ENCODE measurements at regions not wholly inside any gene's neighbourhood (a gene's known extent, or its start where the extent isn't known, plus 50 kb on each side); places are given as distances from the start of the nearest gene placed in this dataset.

- POLR2A ChIA-PET (ENCODE audit: unreplicated experiment) = interaction anchor here (0.9 kb wide), 1 partner anchor 126 kb away, joined by 10 read pairs; no protein-coding TSS in a partner anchor
- Histone ChIP-seq H3K9me3 (ENCODE audit: low read length) (no peaks in the 10 kb centered on the region), H3K27me3 (ENCODE audit: low read length) (no peaks in the 10 kb centered on the region), H3K27ac (ENCODE audit: low read length) (peak overlapping the region; percentile 94), H3F3A (ENCODE audit: low read length, unreplicated experiment) (no peaks in the 10 kb centered on the region), H3K4me2 (ENCODE audit: low read length) (peak overlapping the region; percentile 63), H3K36me3 (ENCODE audit: low read depth, low read length) (no peaks in the 10 kb centered on the region), H3K4me1 (ENCODE audit: insufficient read depth, low read length) (peaks cover 24% of the 10 kb centered on the region), H4K20me1 (ENCODE audit: low read length) (no peaks in the 10 kb centered on the region), H3K9me2 (replicated peaks; ENCODE audit: low read length) (no peaks in the 10 kb centered on the region), H3K79me2 (ENCODE audit: low read length) (no peaks in the 10 kb centered on the region), H2AFZ (ENCODE audit: low read length) (no peak overlapping the region), H3K9ac (ENCODE audit: low read length) (peak overlapping the region; percentile 73), H3K4me3 (ENCODE audit: low read length) (no peak overlapping the region)
- ATAC-seq = peak; percentile 95
- DNase-seq = peak; percentile 95
- intact Hi-C loops (cut with micrococcal nuclease) = loop anchor here (1.0 to 2.0 kb wide), 5 partner anchors 38 to 215 kb away; partner anchors contain the start of gene HS3ST1
- no TSS peak for BruUV-seq (replicated peaks)
- CTCF ChIA-PET = interaction anchor here (1.3 kb wide), 1 partner anchor 118 kb away, joined by 4 read pairs; no protein-coding TSS in a partner anchor
- TF ChIP-seq EZH2 (IDR thresholded peaks at IDR 0.05; ENCODE audit: low read length, unreplicated experiment) = no peak
- TF ChIP-seq CTCF (conservative IDR thresholded peaks at IDR 0.05; ENCODE audit: low read depth, low read length) = no peak
- TF ChIP-seq EZH2phosphoT487 (IDR thresholded peaks at IDR 0.05; ENCODE audit: borderline replicate concordance, low read length) = no peak
Measured at GRCh38 chr4:11505221-11505971, 76.7 kb upstream of the HS3ST1 start.

DNA sequence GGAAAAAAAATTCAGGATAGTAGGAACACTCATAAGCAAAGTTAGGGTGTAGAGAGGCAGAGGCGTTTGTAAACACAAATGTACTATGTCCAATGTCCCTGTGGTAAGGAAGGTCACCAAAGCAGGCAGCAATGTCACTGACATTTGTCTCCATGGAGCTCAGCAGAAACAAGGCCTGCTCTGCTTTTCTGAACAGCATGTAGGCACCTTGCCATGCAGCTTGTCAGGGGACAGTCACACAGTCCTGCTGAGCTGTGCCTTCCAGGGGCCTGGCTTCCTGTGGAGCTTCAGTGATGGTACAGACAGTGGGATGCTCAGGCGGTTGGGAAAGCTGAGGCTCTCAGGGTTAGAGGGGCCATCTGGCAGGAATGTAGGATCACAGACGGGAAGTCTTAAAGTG is 74.5 kb upstream of the HS3ST1 start:
- Histone ChIP-seq H3K4me3 (ENCODE audit: low read length) (no peak overlapping the region), H3K9me3 (ENCODE audit: low read length) (no peaks in the 10 kb centered on the region), H3K9ac (ENCODE audit: low read length) (no peak overlapping the region), H2AFZ (ENCODE audit: low read length) (no peak overlapping the region), H3K27ac (ENCODE audit: low read length) (no peak overlapping the region), H3F3A (ENCODE audit: low read length, unreplicated experiment) (peaks cover 3% of the 10 kb centered on the region), H3K4me1 (ENCODE audit: insufficient read depth, low read length) (peaks cover 28% of the 10 kb centered on the region), H3K27me3 (ENCODE audit: low read length) (no peaks in the 10 kb centered on the region), H4K20me1 (ENCODE audit: low read length) (no peaks in the 10 kb centered on the region), H3K79me2 (ENCODE audit: low read length) (no peaks in the 10 kb centered on the region), H3K9me2 (replicated peaks; ENCODE audit: low read length) (no peaks in the 10 kb centered on the region), H3K36me3 (ENCODE audit: low read depth, low read length) (no peaks in the 10 kb centered on the region), H3K4me2 (ENCODE audit: low read length) (no peak overlapping the region)
- BruUV-seq (replicated peaks) = no TSS peak
- CTCF ChIA-PET = no interaction called here
- TF ChIP-seq CTCF (conservative IDR thresholded peaks at IDR 0.05; ENCODE audit: low read depth, low read length) (no peak), EZH2 (IDR thresholded peaks at IDR 0.05; ENCODE audit: low read length, unreplicated experiment) (no peak), EZH2phosphoT487 (IDR thresholded peaks at IDR 0.05; ENCODE audit: borderline replicate concordance, low read length) (no peak)
- POLR2A ChIA-PET (ENCODE audit: unreplicated experiment) = interaction anchor here (0.6 kb wide), 1 partner anchor 15 kb away, joined by 3 read pairs; no protein-coding TSS in a partner anchor
- intact Hi-C loops (cut with micrococcal nuclease) = no loop called here
- DNase-seq (no peak), ATAC-seq (no peak)

DNA sequence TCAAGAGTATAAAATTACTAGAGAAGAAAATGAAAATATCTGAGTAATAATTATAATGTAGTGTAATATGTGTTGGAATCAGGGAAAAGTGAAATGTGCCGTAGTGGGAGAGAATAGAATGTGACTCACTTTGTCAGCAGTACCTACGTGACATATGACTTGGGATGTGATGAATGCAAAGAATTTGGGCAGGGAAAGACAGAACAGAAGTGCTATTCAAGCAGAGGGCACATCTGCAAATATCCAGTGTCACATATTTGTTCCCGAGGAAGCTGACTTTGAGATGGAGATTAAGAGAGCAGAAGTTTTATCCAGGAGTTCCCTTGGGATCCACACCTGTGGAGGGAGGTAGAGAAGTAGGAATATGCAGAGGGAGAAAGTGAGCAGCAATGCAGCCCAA is 69.3 kb upstream of the HS3ST1 start:
- H3K9me2 ChIP-seq (replicated peaks; ENCODE audit: low read length) = no peaks in the 10 kb centered on the region
- H3K9me3 ChIP-seq (ENCODE audit: low read length) = no peaks in the 10 kb centered on the region
- POLR2A ChIA-PET (ENCODE audit: unreplicated experiment) = interaction anchor here (0.6 kb wide), 1 partner anchor 92 kb away, joined by 3 read pairs; no protein-coding TSS in a partner anchor
- no peak for TF ChIP-seq EZH2phosphoT487 (IDR thresholded peaks at IDR 0.05; ENCODE audit: borderline replicate concordance, low read length)
- no peak for TF ChIP-seq EZH2 (IDR thresholded peaks at IDR 0.05; ENCODE audit: low read length, unreplicated experiment)
- no peak for TF ChIP-seq CTCF (conservative IDR thresholded peaks at IDR 0.05; ENCODE audit: low read depth, low read length)
- no TSS peak for BruUV-seq (replicated peaks)
- H4K20me1 ChIP-seq (ENCODE audit: low read length) = no peaks in the 10 kb centered on the region
- DNase-seq (peak; percentile 85), ATAC-seq (peak; percentile 87)
- H3K4me2 ChIP-seq (ENCODE audit: low read length) = peak overlapping the region; percentile 63
- intact Hi-C loops (cut with micrococcal nuclease) = loop anchor here (2.0 kb wide), 1 partner anchor 915 kb away; no protein-coding TSS in a partner anchor
- H3K4me3 ChIP-seq (ENCODE audit: low read length) = no peak overlapping the region
- peaks cover 30% of the 10 kb centered on the region for H3K4me1 ChIP-seq (ENCODE audit: insufficient read depth, low read length)
- peak overlapping the region; percentile 85 for H3K9ac ChIP-seq (ENCODE audit: low read length)
- H3F3A ChIP-seq (ENCODE audit: low read length, unreplicated experiment) = peaks cover 5% of the 10 kb centered on the region
- no peaks in the 10 kb centered on the region for H3K79me2 ChIP-seq (ENCODE audit: low read length)
- H3K27ac ChIP-seq (ENCODE audit: low read length) = peak overlapping the region; percentile 99
- no peaks in the 10 kb centered on the region for H3K27me3 ChIP-seq (ENCODE audit: low read length)
- CTCF ChIA-PET = interaction anchor here (0.6 to 1.2 kb wide), 4 partner anchors 9 to 525 kb away, joined by 3 to 8 read pairs (median 5); no protein-coding TSS in a partner anchor
- no peak overlapping the region for H2AFZ ChIP-seq (ENCODE audit: low read length)
- no peaks in the 10 kb centered on the region for H3K36me3 ChIP-seq (ENCODE audit: low read depth, low read length)

All from PC-3 (cell line).